ENCODE measurements at regions not wholly inside any gene's neighbourhood (a gene's known extent, or its start where the extent isn't known, plus 50 kb on each side); places are given as distances from the start of the nearest gene placed in this dataset.

- TF ChIP-seq CTCF (conservative IDR thresholded peaks at IDR 0.05 in 1 of 2, IDR thresholded peaks at IDR 0.05 in 1 of 2; ENCODE audit: low read depth in 1 of 2, low read length in 2 of 2) (no peak), EZH2 (IDR thresholded peaks at IDR 0.05; ENCODE audit: low read length, missing control alignments) (no peak)
Measured at GRCh38 chr2:125172181-125172580, 1147.1 kb downstream of the CNTNAP5 start.

All from fibroblast of lung (primary cell).